Gastrocnemius medialis (tissue), 4 donors: ENCODE measurements at regions not wholly inside any gene's neighbourhood (a gene's known extent, or its start where the extent isn't known, plus 50 kb on each side); places are given as distances from the start of the nearest gene placed in this dataset.

Experiments
- ATAC-seq, 2 donors: fragments of 150-250 bp; one replicate each; pipeline ENCODE4 v1.9.1; 2016
- DNase-seq, 2 donors: peaks; one replicate each; pipeline ENCODE4 v3.0.0-alpha.2; 2019
- H3K27ac ChIP-seq, 4 donors: fragments of 200-600 bp; sonication (generic); 1 replicate in 1 of 4; 2 replicates in 3 of 4; pipeline ENCODE4 v1.5.1; 2016 to 2018; ENCODE audit warnings: mild to moderate bottlenecking in 2 of 4, moderate library complexity in 1 of 4
- H3K27me3 ChIP-seq, 3 donors: fragments of 200-600 bp; sonication (generic) in 2 of 3; 1 replicate in 1 of 3; 2 replicates in 2 of 3; pipeline versions ENCODE4 v1.5.1 to v1.6.0; 2016 to 2019; ENCODE audit warnings: mild to moderate bottlenecking in 1 of 3, moderate library complexity in 1 of 3
- H3K36me3 ChIP-seq, 2 donors: fragments of 200-600 bp; sonication (generic) in 1 of 2; one replicate each; pipeline ENCODE4 v1.5.1; 2017 to 2018
- H3K4me1 ChIP-seq, 2 donors: fragments of 200-600 bp; sonication (generic) in 1 of 2; one replicate each; pipeline ENCODE4 v1.5.1; 2016 to 2017; ENCODE audit warnings: mild to moderate bottlenecking in 2 of 2
- H3K4me3 ChIP-seq, 4 donors: fragments of 200-600 bp; sonication (generic) in 3 of 4; 1 replicate in 1 of 4; 2 replicates in 3 of 4; pipeline ENCODE4 v1.5.1; 2016 to 2019; ENCODE audit warnings: mild to moderate bottlenecking in 2 of 4
- H3K9me3 ChIP-seq, 3 donors: fragments of 200-600 bp; sonication (generic) in 2 of 3; 1 replicate in 1 of 3; 2 replicates in 2 of 3; pipeline ENCODE4 v1.5.1; 2016 to 2019
- CTCF ChIP-seq, 5 experiments: fragments of 450-650 bp in 3 of 5; fragments of 200-600 bp in 2 of 5; sonication (generic) in 2 of 5; IDR thresholded peaks in 4 of 5; conservative IDR thresholded peaks in 1 of 5; 1 replicate in 4 of 5; 2 replicates in 1 of 5; pipeline ENCODE4 v1.5.1; 2016 to 2019; ENCODE audit warnings: antibody characterized with exemption in 5 of 5, mild to moderate bottlenecking in 3 of 5, moderate library complexity in 3 of 5
- POLR2A ChIP-seq, 2 donors: fragments of 450-650 bp; IDR thresholded peaks; one replicate each; pipeline ENCODE4 v1.6.1; 2017; ENCODE audit warnings: antibody characterized with exemption in 2 of 2, mild to moderate bottlenecking in 2 of 2, moderate library complexity in 2 of 2
- in situ Hi-C, 4 donors: fragments of 200-750 bp; cut with MboI; loops; one replicate each; pipeline versions ENCODE4 v1.15.0 to v1.8.0; 2017; ENCODE audit warnings: low sequenced_read_pairs in 4 of 4
- intact Hi-C: fragments of 100-400 bp; cut with DNase I; formaldehyde crosslinking; loops from one replicate; pipeline ENCODE4 v1.15.1; 2023; ENCODE audit warnings: low total_unique reads

GRCh38 chr2:122815120-122815519 is 1059.7 kb downstream of the TSN start:
- Histone ChIP-seq H3K27ac (no peak overlapping the region), H3K4me3 (no peak overlapping the region), H3K9me3 (no peaks in the 10 kb centered on the region), H3K4me1 (no peaks in the 10 kb centered on the region), H3K36me3 (no peaks in the 10 kb centered on the region), H3K27me3 (no peaks in the 10 kb centered on the region)
- ATAC-seq (no peak), DNase-seq (no peak)
- intact Hi-C loops: no loop called here
- in situ Hi-C loops: no loop called here
- no peak for TF ChIP-seq CTCF (IDR thresholded peaks at IDR 0.05 in 4 of 5, conservative IDR thresholded peaks at IDR 0.05 in 1 of 5)
- no peak for TF ChIP-seq POLR2A (IDR thresholded peaks at IDR 0.05)

GRCh38 chr2:122816803-122817202 is 1061.4 kb downstream of the TSN start:
- ATAC-seq (no peak), DNase-seq (no peak)
- in situ Hi-C loops (no loop called here), intact Hi-C loops (no loop called here)
- no peak for TF ChIP-seq CTCF (IDR thresholded peaks at IDR 0.05 in 4 of 5, conservative IDR thresholded peaks at IDR 0.05 in 1 of 5)
- TF ChIP-seq POLR2A (IDR thresholded peaks at IDR 0.05): no peak
- Histone ChIP-seq H3K27ac (no peak overlapping the region), H3K4me3 (no peak overlapping the region), H3K36me3 (no peaks in the 10 kb centered on the region), H3K4me1 (no peaks in the 10 kb centered on the region), H3K9me3 (no peaks in the 10 kb centered on the region), H3K27me3 (no peaks in the 10 kb centered on the region)

GRCh38 chr2:122822319-122822718 is 1066.9 kb downstream of the TSN start:
- intact Hi-C loops (no loop called here), in situ Hi-C loops (no loop called here)
- Histone ChIP-seq H3K4me3 (no peak overlapping the region), H3K9me3 (no peaks in the 10 kb centered on the region), H3K36me3 (no peaks in the 10 kb centered on the region), H3K27ac (no peak overlapping the region), H3K4me1 (no peaks in the 10 kb centered on the region), H3K27me3 (no peaks in the 10 kb centered on the region)
- ATAC-seq (no peak), DNase-seq (no peak)
- no peak for TF ChIP-seq CTCF (IDR thresholded peaks at IDR 0.05 in 4 of 5, conservative IDR thresholded peaks at IDR 0.05 in 1 of 5)
- no peak for TF ChIP-seq POLR2A (IDR thresholded peaks at IDR 0.05)

- Histone ChIP-seq H3K9me3 (no peaks in the 10 kb centered on the region), H3K4me1 (no peaks in the 10 kb centered on the region), H3K36me3 (no peaks in the 10 kb centered on the region), H3K4me3 (no peak overlapping the region), H3K27me3 (no peaks in the 10 kb centered on the region), H3K27ac (no peak overlapping the region)
- DNase-seq (no peak), ATAC-seq (no peak)
- intact Hi-C loops (no loop called here), in situ Hi-C loops (no loop called here)
- TF ChIP-seq POLR2A (IDR thresholded peaks at IDR 0.05) (no peak), CTCF (IDR thresholded peaks at IDR 0.05 in 4 of 5, conservative IDR thresholded peaks at IDR 0.05 in 1 of 5) (no peak)
Measured at GRCh38 chr2:122830157-122830556, 1074.7 kb downstream of the TSN start.

GRCh38 chr2:122831649-122832048 is 1076.2 kb downstream of the TSN start:
- Histone ChIP-seq H3K27ac (no peak overlapping the region), H3K4me1 (no peaks in the 10 kb centered on the region), H3K36me3 (no peaks in the 10 kb centered on the region), H3K27me3 (no peaks in the 10 kb centered on the region), H3K9me3 (no peaks in the 10 kb centered on the region), H3K4me3 (no peak overlapping the region)
- in situ Hi-C loops: no loop called here
- intact Hi-C loops: no loop called here
- TF ChIP-seq POLR2A (IDR thresholded peaks at IDR 0.05): no peak
- TF ChIP-seq CTCF (IDR thresholded peaks at IDR 0.05 in 4 of 5, conservative IDR thresholded peaks at IDR 0.05 in 1 of 5): no peak
- DNase-seq: no peak
- ATAC-seq: no peak
